Heart right ventricle (tissue), 16 donors: ENCODE measurements at regions not wholly inside any gene's neighbourhood (a gene's known extent, or its start where the extent isn't known, plus 50 kb on each side); places are given as distances from the start of the nearest gene placed in this dataset.

Source experiments
- ATAC-seq, 8 donors: fragments of 200-7000 bp; cut with Tn5 transposase; one replicate each; pipeline ENCODE4 v1.9.1; 2020; ENCODE audit warnings: mild to moderate bottlenecking in 8 of 8, moderate library complexity in 8 of 8, moderate number of reproducible peaks in 1 of 8
- DNase-seq, 2 donors: peaks; one replicate each; pipeline ENCODE4 v3.0.0-alpha.2; 2020
- H3K27ac ChIP-seq, 10 donors: fragments of 200-600 bp; sonication (generic) in 2 of 10; one replicate each; pipeline versions ENCODE4 v1.5.0 to v1.8.0; 2020 to 2022; ENCODE audit warnings: mild to moderate bottlenecking in 3 of 10
- H3K27me3 ChIP-seq, 7 donors: fragments of 200-600 bp; one replicate each; pipeline ENCODE4 v1.8.0; 2021 to 2022; ENCODE audit warnings: mild to moderate bottlenecking in 2 of 7
- H3K36me3 ChIP-seq, 9 donors: fragments of 200-600 bp; sonication (generic) in 1 of 9; one replicate each; pipeline versions ENCODE4 v1.5.0 to v1.8.0; 2020 to 2022; ENCODE audit warnings: mild to moderate bottlenecking in 2 of 9
- H3K4me1 ChIP-seq, 9 donors: fragments of 200-600 bp; sonication (generic) in 1 of 9; one replicate each; pipeline versions ENCODE4 v1.5.0 to v1.8.0; 2020 to 2022; ENCODE audit warnings: mild to moderate bottlenecking in 4 of 9
- H3K4me3 ChIP-seq, 10 donors: fragments of 200-600 bp; sonication (generic) in 2 of 10; one replicate each; pipeline versions ENCODE4 v1.5.0 to v1.8.0; 2020 to 2022; ENCODE audit warnings: mild to moderate bottlenecking in 7 of 10, moderate library complexity in 2 of 10
- H3K9me3 ChIP-seq, 11 donors: fragments of 200-600 bp in 10 of 11; sonication (generic) in 2 of 11; one replicate each; pipeline versions ENCODE4 v1.5.0 to v1.8.0; 2013 to 2022; ENCODE audit warnings: mild to moderate bottlenecking in 2 of 11, control low read depth in 1 of 11, moderate library complexity in 1 of 11
- WGBS, 2 donors: extraction: QIAGEN DNeasy Blood & Tissue Kit; methylation state at CpG; one replicate each; pipeline ENCODE4 v1.1.7; 2013; ENCODE audit warnings: inconsistent platforms in 1 of 2; 5-methylcytosine and 5-hydroxymethylcytosine counted together
- intact Hi-C, 10 donors: fragments of 100-400 bp; cut with DNase I; formaldehyde crosslinking; loops; one replicate each; pipeline versions ENCODE4 v1.11.1 to v1.14.2; 2022
- TF ChIP-seq, protein P1 (sequence below), 9 donors: fragments of 200-600 bp; sonication (generic) in 2 of 9; IDR thresholded peaks; one replicate each; pipeline versions ENCODE4 v1.5.0 to v1.8.0; 2021 to 2022; ENCODE audit warnings: antibody characterized with exemption in 9 of 9, mild to moderate bottlenecking in 5 of 9, moderate library complexity in 1 of 9
- donor health status: Arrhythmogenic right ventricular cardiomyopathy.
- donor health status: ischemic (EF 13 %, LVEDD 7.1; RV severe dilation, severe dysfunction).
- donor health status: healthy with polysubstance abuse.
- donor health status: DM: no; HTN: yes; CAD: no.
- donor health status: DM: no; HTN: no; CAD: no.
- donor health status: ischemic (EF 25% LVEDD 6.9; RV normal size, moderate dysfunction).
- donor health status: ischemic (EF 25% LVEDD 5.7; RV mildly dilated, moderate dysfunction).
- donor health status: healthy.
- donor health status: DM: yes; HTN: yes; CAD: no.
- donor health status: Ischemic cardiomyopathy.
- donor health status: ischemic (EF 35%, LVEDD 5.7; RV mildly dilated, moderate dysfunction).
- donor health status: nonischemic (EF 11% LVEDD 7.7; RV severe dilation, severe dysfunction).
- donor health status: DM: yes; HTN: yes; CAD: no.
- donor health status: PGD.
- donor health status: ischemic (EF 29% LVEDD 5.4; RV normal size, mild dysfunction).
- donor health status: nonischemic (EF 23%, LVEDD 6.1; RV moderate dilation, normal function).

DNA sequence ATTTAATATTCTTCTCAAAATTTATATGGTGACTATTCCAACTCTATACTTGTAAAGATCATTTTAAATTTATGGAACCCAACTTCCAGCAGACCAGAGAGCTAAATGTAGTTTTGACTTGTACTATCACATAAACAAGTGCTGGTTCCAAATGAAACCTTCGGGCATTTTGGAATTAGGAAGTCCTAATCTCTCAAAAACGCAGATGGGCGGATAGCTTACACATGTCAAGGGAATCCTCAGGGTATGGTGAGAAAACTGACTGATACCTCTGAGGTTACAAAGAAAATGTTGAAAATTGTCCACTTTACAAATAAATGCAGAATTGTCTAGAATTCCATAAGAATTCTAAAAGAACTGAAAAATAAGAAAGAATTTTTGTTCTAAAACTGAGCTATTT lies 224.1 kb downstream of the SS18 start:
- no peaks in the 10 kb centered on the region for H3K36me3 ChIP-seq
- peaks cover 0 to 7% (median 0%) of the 10 kb centered on the region in 11 donors for H3K9me3 ChIP-seq
- TF ChIP-seq, protein P1, sequence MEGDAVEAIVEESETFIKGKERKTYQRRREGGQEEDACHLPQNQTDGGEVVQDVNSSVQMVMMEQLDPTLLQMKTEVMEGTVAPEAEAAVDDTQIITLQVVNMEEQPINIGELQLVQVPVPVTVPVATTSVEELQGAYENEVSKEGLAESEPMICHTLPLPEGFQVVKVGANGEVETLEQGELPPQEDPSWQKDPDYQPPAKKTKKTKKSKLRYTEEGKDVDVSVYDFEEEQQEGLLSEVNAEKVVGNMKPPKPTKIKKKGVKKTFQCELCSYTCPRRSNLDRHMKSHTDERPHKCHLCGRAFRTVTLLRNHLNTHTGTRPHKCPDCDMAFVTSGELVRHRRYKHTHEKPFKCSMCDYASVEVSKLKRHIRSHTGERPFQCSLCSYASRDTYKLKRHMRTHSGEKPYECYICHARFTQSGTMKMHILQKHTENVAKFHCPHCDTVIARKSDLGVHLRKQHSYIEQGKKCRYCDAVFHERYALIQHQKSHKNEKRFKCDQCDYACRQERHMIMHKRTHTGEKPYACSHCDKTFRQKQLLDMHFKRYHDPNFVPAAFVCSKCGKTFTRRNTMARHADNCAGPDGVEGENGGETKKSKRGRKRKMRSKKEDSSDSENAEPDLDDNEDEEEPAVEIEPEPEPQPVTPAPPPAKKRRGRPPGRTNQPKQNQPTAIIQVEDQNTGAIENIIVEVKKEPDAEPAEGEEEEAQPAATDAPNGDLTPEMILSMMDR (IDR thresholded peaks at IDR 0.05) = no peak
- H3K4me1 ChIP-seq = no peaks in the 10 kb centered on the region
- WGBS, 2 donors = 61 to 68% methylated on average over 3 of the region's 3 CpGs
- ATAC-seq (no peak), DNase-seq (no peak)
- H3K27me3 ChIP-seq = no peaks in the 10 kb centered on the region
- no peak overlapping the region for H3K27ac ChIP-seq
- intact Hi-C loops = loop anchor here in 2 of 10 donors (10.0 kb wide), 2 partner anchors 58 to 62 kb away; no protein-coding TSS in a partner anchor
- no peak overlapping the region for H3K4me3 ChIP-seq

DNA sequence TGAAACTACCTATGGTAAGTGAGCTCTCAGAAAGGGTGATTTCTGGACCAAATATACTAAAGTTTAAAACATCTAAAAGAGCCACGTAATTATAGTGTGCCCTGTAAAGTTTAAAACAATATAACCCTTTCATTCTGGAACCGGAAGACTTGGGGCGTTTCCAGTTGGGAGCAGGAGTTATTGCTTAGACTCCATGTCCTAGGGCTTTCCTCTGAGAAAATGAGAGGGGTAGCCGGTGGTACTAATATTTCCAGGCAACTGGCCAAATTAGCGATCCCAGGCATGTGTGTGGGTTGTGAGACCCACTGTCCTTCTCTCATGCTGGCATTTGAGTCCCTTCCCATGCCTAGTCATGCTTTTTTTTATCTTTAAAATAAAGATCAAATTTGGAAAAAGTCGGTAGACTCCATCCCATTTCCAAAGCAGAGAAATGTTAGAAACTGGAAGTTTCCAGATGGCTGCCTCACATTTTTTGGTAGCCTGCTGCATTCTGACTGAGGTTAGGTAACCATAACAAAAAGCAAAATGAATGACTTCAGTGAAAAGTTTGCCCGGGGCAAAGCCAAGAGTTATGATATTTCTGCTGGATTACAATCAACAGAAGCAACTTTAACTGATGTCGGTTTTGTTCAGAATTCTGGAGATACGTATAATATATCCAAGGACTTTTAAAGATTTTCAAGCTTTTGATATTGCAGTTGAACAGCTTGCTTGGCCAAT lies 227.4 kb downstream of the SS18 start:
- Histone ChIP-seq H3K36me3 (no peaks in the 10 kb centered on the region), H3K27me3 (no peaks in the 10 kb centered on the region), H3K4me1 (no peaks in the 10 kb centered on the region), H3K4me3 (no peak overlapping the region), H3K27ac (no peak overlapping the region), H3K9me3 (peaks cover 0 to 4% (median 0%) of the 10 kb centered on the region in 11 donors)
- DNase-seq (no peak), ATAC-seq (no peak)
- TF ChIP-seq, protein P1 (IDR thresholded peaks at IDR 0.05) = no peak
- 73 to 81% methylated on average over 9 of the region's 9 CpGs for WGBS, 2 donors
- intact Hi-C loops = loop anchor here in 2 of 10 donors (10.0 kb wide), 2 partner anchors 58 to 62 kb away; no protein-coding TSS in a partner anchor

DNA sequence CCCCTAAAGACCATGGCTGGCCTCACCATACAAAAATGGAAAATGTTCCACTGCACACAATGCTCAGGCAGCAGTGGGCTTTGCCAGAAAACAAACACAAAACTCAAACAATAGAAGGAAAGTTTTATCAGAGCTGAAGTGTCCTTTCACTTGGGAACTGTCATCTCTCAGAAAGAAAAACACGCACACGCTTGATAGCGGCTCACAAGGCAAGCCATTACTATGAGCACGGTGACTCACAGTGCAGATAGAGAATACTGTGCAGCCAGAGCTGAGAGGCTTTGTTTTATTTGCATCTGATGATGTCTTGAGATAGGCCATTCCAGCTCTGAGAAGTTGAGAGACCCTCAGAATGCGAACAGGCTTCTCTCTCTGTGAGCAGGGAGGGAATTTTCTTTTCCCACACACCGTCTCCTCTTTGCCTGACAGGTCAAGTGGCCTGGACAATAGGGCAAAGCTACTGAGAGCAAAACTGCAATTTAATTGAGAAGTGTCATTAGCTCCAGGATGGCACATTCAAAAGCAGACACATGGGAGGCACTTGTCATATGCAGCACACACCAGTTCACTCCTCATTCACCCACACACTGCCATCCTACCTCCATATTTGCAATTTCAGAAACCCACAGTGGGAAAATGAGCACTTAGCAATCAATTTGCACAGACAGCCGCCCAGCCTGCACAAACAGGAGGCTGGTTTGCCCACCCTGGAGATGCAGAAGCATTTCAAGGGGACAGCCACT lies 236.6 kb downstream of the SS18 start:
- TF ChIP-seq, protein P1 (IDR thresholded peaks at IDR 0.05) = no peak
- peaks cover 0 to 3% (median 0%) of the 10 kb centered on the region in 7 donors for H3K27me3 ChIP-seq
- no peak overlapping the region for H3K4me3 ChIP-seq
- ATAC-seq = peak in 1 of 8 donors; percentile 63
- H3K4me1 ChIP-seq = no peaks in the 10 kb centered on the region
- H3K36me3 ChIP-seq = no peaks in the 10 kb centered on the region
- intact Hi-C loops = loop anchor here in 1 of 10 donors (10.0 kb wide), 1 partner anchor 51 kb away; no protein-coding TSS in a partner anchor
- H3K27ac ChIP-seq = no peak overlapping the region
- H3K9me3 ChIP-seq = no peaks in the 10 kb centered on the region
- DNase-seq = no peak
- WGBS, 2 donors = 51 to 55% methylated on average over 7 of the region's 7 CpGs

DNA sequence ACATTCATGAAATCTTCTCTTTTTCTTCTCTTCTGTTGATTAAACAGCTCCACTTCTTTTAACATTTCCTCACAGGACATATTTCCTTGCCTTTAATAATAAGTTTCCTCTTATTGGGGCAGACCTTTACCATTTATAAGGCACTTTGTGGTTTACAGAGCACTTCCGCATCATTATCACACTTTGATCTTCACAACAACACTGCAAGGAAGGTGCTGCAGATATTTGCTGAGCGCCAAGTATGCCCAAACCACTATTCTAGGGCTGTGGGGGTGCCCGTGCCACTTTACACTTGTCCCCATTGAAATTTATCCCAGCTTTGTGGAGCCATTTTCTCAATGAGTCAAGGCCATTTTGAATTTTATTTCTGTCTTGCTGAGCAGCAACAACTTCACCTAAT lies 246.6 kb downstream of the SS18 start:
- ATAC-seq = no peak
- H3K4me1 ChIP-seq = no peaks in the 10 kb centered on the region
- no peak overlapping the region for H3K27ac ChIP-seq
- TF ChIP-seq, protein P1 (IDR thresholded peaks at IDR 0.05) = no peak
- H3K9me3 ChIP-seq = no peaks in the 10 kb centered on the region
- WGBS, 2 donors = 89 to 93% methylated on average over 3 of the region's 3 CpGs
- H3K27me3 ChIP-seq = no peaks in the 10 kb centered on the region
- no peak overlapping the region for H3K4me3 ChIP-seq
- DNase-seq = no peak
- intact Hi-C loops = no loop called here
- no peaks in the 10 kb centered on the region for H3K36me3 ChIP-seq
